Neural cell (in vitro differentiated cells): ENCODE measurements at regions not wholly inside any gene's neighbourhood (a gene's known extent, or its start where the extent isn't known, plus 50 kb on each side); places are given as distances from the start of the nearest gene placed in this dataset.

Source experiments
- EP300 ChIP-seq: fragments of 450-650 bp; conservative IDR thresholded peaks from 2 replicates; pipeline ENCODE4 v1.6.1; 2014; ENCODE audit warnings: antibody characterized with exemption, mild to moderate bottlenecking, moderate library complexity; ENCODE audit not compliant: poor library complexity, severe bottlenecking
- EZH2 ChIP-seq: fragments of 200-600, 300-800 bp; shearing (Covaris generic), sonication (generic); IDR thresholded peaks from 2 replicates; pipeline ENCODE4 v1.6.1; 2014; ENCODE audit warnings: antibody characterized with exemption, low read length, borderline replicate concordance, mild to moderate bottlenecking; ENCODE audit not compliant: insufficient read depth, poor library complexity, severe bottlenecking
- POLR2AphosphoS5 ChIP-seq: IDR thresholded peaks from 2 replicates; pipeline ENCODE4 v1.6.1; 2012
- RAD21 ChIP-seq: fragments of 450-650 bp; conservative IDR thresholded peaks from 2 replicates; pipeline ENCODE4 v1.6.1; 2014; ENCODE audit warnings: antibody characterized with exemption, mild to moderate bottlenecking, moderate library complexity
- TAF1 ChIP-seq: IDR thresholded peaks from 2 replicates; pipeline ENCODE4 v1.6.1; 2012; ENCODE audit warnings: low read depth
- TF ChIP-seq, protein P1 (sequence below): fragments of 450-650 bp; IDR thresholded peaks from 2 replicates; pipeline ENCODE4 v1.5.1; 2014; ENCODE audit warnings: antibody characterized with exemption, mild to moderate bottlenecking, moderate library complexity; ENCODE audit not compliant: poor library complexity, severe bottlenecking
- TF ChIP-seq, protein P2 (sequence below): IDR thresholded peaks from 2 replicates; pipeline ENCODE4 v1.6.1; 2012; ENCODE audit warnings: borderline replicate concordance

DNA sequence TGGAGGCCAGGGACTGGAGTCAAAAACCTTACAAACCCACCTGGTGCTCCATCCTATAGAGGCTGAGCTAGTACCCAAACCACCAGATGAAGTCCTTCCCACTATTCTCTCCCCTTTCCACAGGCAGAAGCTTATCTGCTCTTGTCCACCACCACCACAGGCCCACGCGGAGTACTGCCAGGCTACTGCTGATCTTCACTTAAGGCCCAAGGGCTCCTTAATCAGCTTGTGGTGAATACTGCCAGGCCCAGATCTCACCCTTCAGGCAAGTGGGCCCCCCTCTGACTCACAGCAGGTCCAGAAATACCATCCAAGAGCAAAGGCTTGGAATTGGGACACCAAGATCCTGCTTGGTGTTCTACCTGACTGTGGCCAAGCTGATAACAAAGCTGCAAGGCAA, 598.1 kb upstream of the CBLB start:
- TF ChIP-seq, protein P1, sequence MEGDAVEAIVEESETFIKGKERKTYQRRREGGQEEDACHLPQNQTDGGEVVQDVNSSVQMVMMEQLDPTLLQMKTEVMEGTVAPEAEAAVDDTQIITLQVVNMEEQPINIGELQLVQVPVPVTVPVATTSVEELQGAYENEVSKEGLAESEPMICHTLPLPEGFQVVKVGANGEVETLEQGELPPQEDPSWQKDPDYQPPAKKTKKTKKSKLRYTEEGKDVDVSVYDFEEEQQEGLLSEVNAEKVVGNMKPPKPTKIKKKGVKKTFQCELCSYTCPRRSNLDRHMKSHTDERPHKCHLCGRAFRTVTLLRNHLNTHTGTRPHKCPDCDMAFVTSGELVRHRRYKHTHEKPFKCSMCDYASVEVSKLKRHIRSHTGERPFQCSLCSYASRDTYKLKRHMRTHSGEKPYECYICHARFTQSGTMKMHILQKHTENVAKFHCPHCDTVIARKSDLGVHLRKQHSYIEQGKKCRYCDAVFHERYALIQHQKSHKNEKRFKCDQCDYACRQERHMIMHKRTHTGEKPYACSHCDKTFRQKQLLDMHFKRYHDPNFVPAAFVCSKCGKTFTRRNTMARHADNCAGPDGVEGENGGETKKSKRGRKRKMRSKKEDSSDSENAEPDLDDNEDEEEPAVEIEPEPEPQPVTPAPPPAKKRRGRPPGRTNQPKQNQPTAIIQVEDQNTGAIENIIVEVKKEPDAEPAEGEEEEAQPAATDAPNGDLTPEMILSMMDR, result no peak
- TF ChIP-seq TAF1 (no peak), RAD21 (no peak), POLR2AphosphoS5 (no peak), EZH2 (no peak), EP300 (no peak)
- TF ChIP-seq, protein P2, sequence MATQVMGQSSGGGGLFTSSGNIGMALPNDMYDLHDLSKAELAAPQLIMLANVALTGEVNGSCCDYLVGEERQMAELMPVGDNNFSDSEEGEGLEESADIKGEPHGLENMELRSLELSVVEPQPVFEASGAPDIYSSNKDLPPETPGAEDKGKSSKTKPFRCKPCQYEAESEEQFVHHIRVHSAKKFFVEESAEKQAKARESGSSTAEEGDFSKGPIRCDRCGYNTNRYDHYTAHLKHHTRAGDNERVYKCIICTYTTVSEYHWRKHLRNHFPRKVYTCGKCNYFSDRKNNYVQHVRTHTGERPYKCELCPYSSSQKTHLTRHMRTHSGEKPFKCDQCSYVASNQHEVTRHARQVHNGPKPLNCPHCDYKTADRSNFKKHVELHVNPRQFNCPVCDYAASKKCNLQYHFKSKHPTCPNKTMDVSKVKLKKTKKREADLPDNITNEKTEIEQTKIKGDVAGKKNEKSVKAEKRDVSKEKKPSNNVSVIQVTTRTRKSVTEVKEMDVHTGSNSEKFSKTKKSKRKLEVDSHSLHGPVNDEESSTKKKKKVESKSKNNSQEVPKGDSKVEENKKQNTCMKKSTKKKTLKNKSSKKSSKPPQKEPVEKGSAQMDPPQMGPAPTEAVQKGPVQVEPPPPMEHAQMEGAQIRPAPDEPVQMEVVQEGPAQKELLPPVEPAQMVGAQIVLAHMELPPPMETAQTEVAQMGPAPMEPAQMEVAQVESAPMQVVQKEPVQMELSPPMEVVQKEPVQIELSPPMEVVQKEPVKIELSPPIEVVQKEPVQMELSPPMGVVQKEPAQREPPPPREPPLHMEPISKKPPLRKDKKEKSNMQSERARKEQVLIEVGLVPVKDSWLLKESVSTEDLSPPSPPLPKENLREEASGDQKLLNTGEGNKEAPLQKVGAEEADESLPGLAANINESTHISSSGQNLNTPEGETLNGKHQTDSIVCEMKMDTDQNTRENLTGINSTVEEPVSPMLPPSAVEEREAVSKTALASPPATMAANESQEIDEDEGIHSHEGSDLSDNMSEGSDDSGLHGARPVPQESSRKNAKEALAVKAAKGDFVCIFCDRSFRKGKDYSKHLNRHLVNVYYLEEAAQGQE, result no peak
